Tibial nerve (tissue), 4 donors: ENCODE measurements at regions not wholly inside any gene's neighbourhood (a gene's known extent, or its start where the extent isn't known, plus 50 kb on each side); places are given as distances from the start of the nearest gene placed in this dataset.
A peak's percentile ranks its signal among the peaks of the same experiment; 100 is the strongest.
"Not testable (repeated sequence)": the region's sequence is repeated elsewhere in the genome, so short reads cannot be mapped to it uniquely, and the experiment has no call there.

ENCODE experiments used
- CTCF ChIP-seq, 5 experiments: fragments of 200-600 bp in 3 of 5; fragments of 450-650 bp in 2 of 5; sonication (generic) in 3 of 5; IDR thresholded peaks; one replicate each; pipeline ENCODE4 v1.5.1; 2016 to 2019; ENCODE audit warnings: antibody characterized with exemption in 5 of 5, mild to moderate bottlenecking in 3 of 5, moderate library complexity in 2 of 5
- EP300 ChIP-seq, 2 donors: sonication (generic); formaldehyde crosslinking; IDR thresholded peaks; one replicate each; pipeline ENCODE4 v1.6.1; 2017; ENCODE audit warnings: antibody characterized with exemption in 2 of 2, mild to moderate bottlenecking in 1 of 2
- POLR2A ChIP-seq, 2 donors: fragments of 450-650 bp; IDR thresholded peaks; one replicate each; pipeline ENCODE4 v1.6.1; 2017; ENCODE audit warnings: antibody characterized with exemption in 2 of 2, mild to moderate bottlenecking in 2 of 2, moderate library complexity in 2 of 2

GRCh38 chr2:91659917-91660275, 2968.4 kb downstream of the RPIA start:
- TF ChIP-seq CTCF, POLR2A (IDR thresholded peaks at IDR 0.05): not testable (repeated sequence)
- peak in 1 of 2 donors; percentile 12 for TF ChIP-seq EP300 (IDR thresholded peaks at IDR 0.05)
